A673 (cell line): ENCODE measurements at regions not wholly inside any gene's neighbourhood (a gene's known extent, or its start where the extent isn't known, plus 50 kb on each side); places are given as distances from the start of the nearest gene placed in this dataset.

Source experiments
- BruUV-seq: library from RNA; stranded (reverse); fragments of 400-500 nt; replicated peaks from 2 replicates; lab custom pipeline; 2021; lab: Mats Ljungman, UMichigan
- CTCF ChIA-PET: fragments of 300-600 bp; sonication (Branson Sonifier 250); formaldehyde crosslinking; loops from one replicate; lab custom pipeline; 2022; ENCODE audit warnings: antibody characterized with exemption; lab: Charles Lee
- POLR2A ChIA-PET: fragments of 300-600 bp; sonication (Branson Sonifier 250); formaldehyde crosslinking; loops from one replicate; lab custom pipeline; 2022; ENCODE audit warnings: antibody characterized with exemption; ENCODE audit not compliant: low non-redundant PET; lab: Charles Lee
- DNase-seq: peaks from one replicate; pipeline ENCODE4 v3.0.0-alpha.2; 2015; ENCODE audit warnings: low spot score
- H3K27ac ChIP-seq: fragments of 200-600 bp; sonication (generic); 2 replicates; pipeline ENCODE4 v1.5.1; 2016; ENCODE audit warnings: mixed run types, low read depth, mild to moderate bottlenecking, mixed read lengths, antibody characterized with exemption, low read length; ENCODE audit not compliant: poor library complexity, severe bottlenecking
- H3K27me3 ChIP-seq: fragments of 200-600 bp; sonication (generic); replicated peaks from 2 replicates; pipeline ENCODE4 v1.6.1; 2017; ENCODE audit warnings: mixed run types, low read depth, mild to moderate bottlenecking, mixed read lengths, antibody characterized with exemption, low read length; ENCODE audit not compliant: insufficient read depth, poor library complexity
- H3K36me3 ChIP-seq: fragments of 200-600 bp; sonication (generic); 2 replicates; pipeline ENCODE4 v1.6.1; 2016; ENCODE audit warnings: mixed run types, mild to moderate bottlenecking, mixed read lengths, antibody characterized with exemption, low read length; ENCODE audit not compliant: insufficient read depth, poor library complexity, severe bottlenecking
- H3K4me1 ChIP-seq: fragments of 200-600 bp; sonication (generic); 2 replicates; pipeline ENCODE4 v1.6.1; 2017; ENCODE audit warnings: mixed run types, mild to moderate bottlenecking, mixed read lengths, antibody characterized with exemption, low read length; ENCODE audit not compliant: insufficient read depth, poor library complexity, severe bottlenecking
- H3K4me3 ChIP-seq: fragments of 200-600 bp; sonication (generic); 2 replicates; pipeline ENCODE4 v1.5.1; 2016; ENCODE audit warnings: low read depth, mixed run types, mild to moderate bottlenecking, mixed read lengths, low read length; ENCODE audit not compliant: poor library complexity, severe bottlenecking
- H3K9me3 ChIP-seq: fragments of 200-600 bp; sonication (generic); 2 replicates; pipeline ENCODE4 v1.6.1; 2016; ENCODE audit warnings: mixed run types, low read depth, mild to moderate bottlenecking, mixed read lengths, antibody characterized with exemption, low read length; ENCODE audit not compliant: poor library complexity, severe bottlenecking
- CTCF ChIP-seq: fragments of 300-800, 200-600 bp; sonication (generic); conservative IDR thresholded peaks from 2 replicates; pipeline ENCODE4 v1.5.1; 2017; ENCODE audit warnings: low read depth, mild to moderate bottlenecking, antibody characterized with exemption, low read length, moderate library complexity, mixed read lengths
- EZH2 ChIP-seq: fragments of 200-600 bp; sonication (generic); IDR thresholded peaks from 2 replicates; pipeline ENCODE4 v1.6.1; 2017; ENCODE audit warnings: borderline replicate concordance, low read depth, mild to moderate bottlenecking, mixed read lengths, antibody characterized with exemption, low read length; ENCODE audit not compliant: poor library complexity, severe bottlenecking
- intact Hi-C: fragments of 100-400 bp; cut with micrococcal nuclease; formaldehyde crosslinking; loops from one replicate; pipeline ENCODE4 v1.10.0; 2022; ENCODE audit not compliant: unreplicated experiment

- Histone ChIP-seq H3K36me3 (no peaks in the 10 kb centered on the region), H3K4me1 (no peaks in the 10 kb centered on the region), H3K4me3 (no peak overlapping the region), H3K27ac (no peak overlapping the region), H3K27me3 (no peaks in the 10 kb centered on the region), H3K9me3 (peaks cover 4% of the 10 kb centered on the region)
- POLR2A ChIA-PET, result no interaction called here
- CTCF ChIA-PET, result no interaction called here
- intact Hi-C loops, result no loop called here
- no peak for TF ChIP-seq CTCF
- no peak for TF ChIP-seq EZH2
- BruUV-seq, result no TSS peak
- DNase-seq, result no peak
Observed at GRCh38 chr10:55051515-55051914, 250.5 kb upstream of the PCDH15 start.

DNA sequence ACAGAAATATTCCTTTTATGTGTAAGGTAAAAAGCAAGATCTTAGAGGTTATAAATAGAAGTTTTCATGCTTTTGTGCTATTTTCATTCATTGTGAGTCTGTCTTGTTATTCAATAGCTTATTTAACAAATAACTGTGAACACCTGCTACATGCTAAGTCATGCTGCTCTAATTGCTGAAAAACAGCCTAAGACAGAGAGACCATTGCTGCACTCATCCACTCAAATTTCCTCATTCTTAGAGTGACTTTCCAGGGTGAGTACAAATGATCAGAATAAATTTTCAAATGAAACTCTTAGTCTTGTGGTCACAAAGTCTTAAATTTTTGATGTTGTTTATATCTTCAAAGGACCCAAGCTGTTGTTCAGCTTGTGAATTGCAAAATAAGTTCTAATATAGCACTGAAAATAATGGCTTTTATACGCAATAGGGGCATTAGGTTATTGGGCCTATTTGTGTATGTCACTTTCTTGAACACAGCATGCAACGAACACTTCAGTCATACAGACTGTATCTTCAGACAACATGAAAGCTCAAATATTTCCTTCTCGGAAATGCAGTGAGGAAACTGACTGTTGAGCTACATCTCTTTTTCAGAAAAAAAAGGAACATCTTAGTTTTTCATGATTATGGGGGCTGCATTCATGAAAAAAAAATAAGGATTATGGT lies 247.9 kb upstream of the PCDH15 start:
- DNase-seq, result no peak
- no peak overlapping the region for H3K27ac ChIP-seq
- POLR2A ChIA-PET, result no interaction called here
- intact Hi-C loops, result no loop called here
- no peaks in the 10 kb centered on the region for H3K27me3 ChIP-seq
- no peaks in the 10 kb centered on the region for H3K36me3 ChIP-seq
- TF ChIP-seq EZH2 (no peak), CTCF (no peak)
- CTCF ChIA-PET, result no interaction called here
- BruUV-seq, result no TSS peak
- H3K9me3 ChIP-seq, result no peaks in the 10 kb centered on the region
- no peaks in the 10 kb centered on the region for H3K4me1 ChIP-seq
- H3K4me3 ChIP-seq, result no peak overlapping the region

DNA sequence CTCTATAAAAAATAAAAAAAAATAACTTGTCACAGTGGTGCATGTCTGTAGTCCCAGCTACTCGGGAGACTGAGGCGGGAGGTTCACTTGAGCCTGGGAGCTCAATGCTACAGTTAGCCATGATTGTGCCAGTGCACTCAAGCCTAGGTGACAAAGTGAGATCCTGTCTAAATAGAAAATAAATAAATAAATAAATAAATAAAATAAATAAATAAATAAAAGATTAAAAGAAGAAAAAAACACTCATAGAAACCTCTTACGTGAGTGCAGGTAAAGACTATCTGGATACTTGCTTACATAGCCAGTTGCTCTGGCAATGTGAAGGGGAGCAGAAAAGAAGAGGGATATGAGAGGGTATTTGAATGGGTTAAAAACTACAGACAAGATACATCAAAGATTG lies 242.5 kb upstream of the PCDH15 start:
- CTCF ChIA-PET, result no interaction called here
- BruUV-seq, result no TSS peak

More for the DNA sequence above, 242.5 kb upstream of the PCDH15 start:
- Histone ChIP-seq H3K36me3 (no peaks in the 10 kb centered on the region), H3K4me3 (no peak overlapping the region), H3K27me3 (no peaks in the 10 kb centered on the region), H3K9me3 (peaks cover 3% of the 10 kb centered on the region), H3K27ac (no peak overlapping the region), H3K4me1 (no peaks in the 10 kb centered on the region)
- TF ChIP-seq CTCF, result no peak
- TF ChIP-seq EZH2, result no peak
- POLR2A ChIA-PET, result no interaction called here
- intact Hi-C loops, result no loop called here
- no peak for DNase-seq
